ENCODE measurements at regions not wholly inside any gene's neighbourhood (a gene's known extent, or its start where the extent isn't known, plus 50 kb on each side); places are given as distances from the start of the nearest gene placed in this dataset.
A peak's percentile ranks its signal among the peaks of the same experiment; 100 is the strongest.

- DNase-seq: no peak
Measured at GRCh38 chr22:49333206-49333605, 494.5 kb downstream of the BRD1 start.

GRCh38 chr22:49332691-49333090, 495.0 kb downstream of the BRD1 start:
- no peak for DNase-seq

- no peak for DNase-seq
Measured at GRCh38 chr22:49331878-49332277, 495.8 kb downstream of the BRD1 start.

- no peak for DNase-seq
Measured at GRCh38 chr22:49331223-49331815, 496.4 kb downstream of the BRD1 start.

- no peak for DNase-seq
Measured at GRCh38 chr22:49330421-49331222, 497.1 kb downstream of the BRD1 start.

GRCh38 chr22:49329636-49330035, 498.0 kb downstream of the BRD1 start:
- no peak for DNase-seq

- DNase-seq: no peak
Measured at GRCh38 chr22:49328630-49329405, 498.9 kb downstream of the BRD1 start.

- DNase-seq: no peak
Measured at GRCh38 chr22:49328118-49328475, 499.6 kb downstream of the BRD1 start.

GRCh38 chr22:49327411-49328117, 500.1 kb downstream of the BRD1 start:
- DNase-seq: no peak

- DNase-seq: no peak
Measured at GRCh38 chr22:49326558-49326957, 501.1 kb downstream of the BRD1 start.

GRCh38 chr22:49325531-49326395, 501.9 kb downstream of the BRD1 start:
- DNase-seq: no peak

GRCh38 chr22:49324527-49325491, 502.9 kb downstream of the BRD1 start:
- no peak for DNase-seq

- DNase-seq: no peak
Measured at GRCh38 chr22:49323751-49324415, 503.8 kb downstream of the BRD1 start.

GRCh38 chr22:49322861-49323622, 504.6 kb downstream of the BRD1 start:
- DNase-seq: no peak

- no peak for DNase-seq
Measured at GRCh38 chr22:49322231-49322630, 505.4 kb downstream of the BRD1 start.

- peak in 1 of 2 experiments; percentile 5 for DNase-seq
Measured at GRCh38 chr22:49321477-49322055, 506.1 kb downstream of the BRD1 start.

GRCh38 chr22:49320714-49321476, 506.8 kb downstream of the BRD1 start:
- DNase-seq: no peak

- DNase-seq: no peak
Measured at GRCh38 chr22:49317369-49317768, 510.3 kb downstream of the BRD1 start.

All from activated T-cell treated with anti-CD3 and anti-CD28 coated beads, Interleukin-2, amount 50 U/mL, for 48 hours (primary cell).